BE2C (cell line): ENCODE measurements at regions not wholly inside any gene's neighbourhood (a gene's known extent, or its start where the extent isn't known, plus 50 kb on each side); places are given as distances from the start of the nearest gene placed in this dataset.

Experiments
- DNase-seq: peaks from one replicate; pipeline ENCODE4 v3.0.0-alpha.2; 2020
- H3K27me3 ChIP-seq: fragments of 250-450 bp; sonication (Bioruptor Pico); 2 replicates; pipeline ENCODE4 v1.5.1; 2020; ENCODE audit warnings: mild to moderate bottlenecking
- H3K36me3 ChIP-seq: fragments of 250-450 bp; sonication (Bioruptor Pico); 2 replicates; pipeline ENCODE4 v1.5.1; 2020; ENCODE audit warnings: mild to moderate bottlenecking
- H3K4me1 ChIP-seq: fragments of 250-450 bp; sonication (Bioruptor Pico); 2 replicates; pipeline ENCODE4 v1.5.1; 2020
- H3K4me3 ChIP-seq: 2 replicates; pipeline ENCODE4 v1.5.1; 2011; ENCODE audit warnings: low read depth, low read length
- H3K9me3 ChIP-seq: fragments of 250-450 bp; sonication (Bioruptor Pico); 2 replicates; pipeline ENCODE4 v1.5.1; 2020
- TF ChIP-seq, protein P1 (sequence below): IDR thresholded peaks from 2 replicates; pipeline ENCODE4 v1.5.1; 2012; ENCODE audit warnings: mild to moderate bottlenecking, low read depth, low read length

GRCh38 chr5:17114233-17114632 lies 103.2 kb upstream of the BASP1 start:
- Histone ChIP-seq H3K4me1 (no peaks in the 10 kb centered on the region), H3K27me3 (no peaks in the 10 kb centered on the region), H3K9me3 (no peaks in the 10 kb centered on the region), H3K4me3 (no peak overlapping the region), H3K36me3 (no peaks in the 10 kb centered on the region)
- no peak for DNase-seq
- TF ChIP-seq, protein P1, sequence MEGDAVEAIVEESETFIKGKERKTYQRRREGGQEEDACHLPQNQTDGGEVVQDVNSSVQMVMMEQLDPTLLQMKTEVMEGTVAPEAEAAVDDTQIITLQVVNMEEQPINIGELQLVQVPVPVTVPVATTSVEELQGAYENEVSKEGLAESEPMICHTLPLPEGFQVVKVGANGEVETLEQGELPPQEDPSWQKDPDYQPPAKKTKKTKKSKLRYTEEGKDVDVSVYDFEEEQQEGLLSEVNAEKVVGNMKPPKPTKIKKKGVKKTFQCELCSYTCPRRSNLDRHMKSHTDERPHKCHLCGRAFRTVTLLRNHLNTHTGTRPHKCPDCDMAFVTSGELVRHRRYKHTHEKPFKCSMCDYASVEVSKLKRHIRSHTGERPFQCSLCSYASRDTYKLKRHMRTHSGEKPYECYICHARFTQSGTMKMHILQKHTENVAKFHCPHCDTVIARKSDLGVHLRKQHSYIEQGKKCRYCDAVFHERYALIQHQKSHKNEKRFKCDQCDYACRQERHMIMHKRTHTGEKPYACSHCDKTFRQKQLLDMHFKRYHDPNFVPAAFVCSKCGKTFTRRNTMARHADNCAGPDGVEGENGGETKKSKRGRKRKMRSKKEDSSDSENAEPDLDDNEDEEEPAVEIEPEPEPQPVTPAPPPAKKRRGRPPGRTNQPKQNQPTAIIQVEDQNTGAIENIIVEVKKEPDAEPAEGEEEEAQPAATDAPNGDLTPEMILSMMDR: no peak

- no peaks in the 10 kb centered on the region for H3K36me3 ChIP-seq
- no peaks in the 10 kb centered on the region for H3K27me3 ChIP-seq
- H3K4me3 ChIP-seq: no peak overlapping the region
- H3K9me3 ChIP-seq: no peaks in the 10 kb centered on the region
- H3K4me1 ChIP-seq: no peaks in the 10 kb centered on the region
- TF ChIP-seq, protein P1: no peak
- DNase-seq: no peak
Observed at GRCh38 chr5:17114715-17115599, 102.5 kb upstream of the BASP1 start.

- H3K36me3 ChIP-seq: no peaks in the 10 kb centered on the region
- TF ChIP-seq, protein P1: no peak
- no peaks in the 10 kb centered on the region for H3K4me1 ChIP-seq
- DNase-seq: no peak
- H3K27me3 ChIP-seq: no peaks in the 10 kb centered on the region
- no peak overlapping the region for H3K4me3 ChIP-seq
- no peaks in the 10 kb centered on the region for H3K9me3 ChIP-seq
Observed at GRCh38 chr5:17115855-17116254, 101.6 kb upstream of the BASP1 start.

DNA sequence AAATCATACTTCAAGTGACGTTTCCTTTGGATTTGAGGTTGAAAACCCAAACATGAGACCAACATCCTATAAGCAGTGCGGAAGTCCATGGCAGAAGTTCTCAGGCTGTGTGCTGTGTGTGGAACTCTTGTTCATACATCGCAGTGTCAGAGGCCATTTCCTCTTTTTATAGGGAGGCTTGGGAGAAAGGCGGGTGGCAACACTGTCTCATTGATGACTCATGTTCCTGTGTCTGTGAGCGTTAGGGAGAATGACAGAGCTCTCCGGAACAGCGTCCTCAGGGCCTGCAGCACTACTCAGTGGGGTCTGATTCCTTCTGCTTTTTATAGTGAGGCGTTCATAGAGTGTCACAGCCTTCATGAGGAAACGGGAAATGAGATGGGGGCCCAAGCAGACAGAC lies 98.8 kb upstream of the BASP1 start:
- Histone ChIP-seq H3K36me3 (no peaks in the 10 kb centered on the region), H3K27me3 (no peaks in the 10 kb centered on the region), H3K4me1 (no peaks in the 10 kb centered on the region), H3K4me3 (no peak overlapping the region), H3K9me3 (no peaks in the 10 kb centered on the region)
- peak; percentile 36 for DNase-seq
- TF ChIP-seq, protein P1: no peak

DNA sequence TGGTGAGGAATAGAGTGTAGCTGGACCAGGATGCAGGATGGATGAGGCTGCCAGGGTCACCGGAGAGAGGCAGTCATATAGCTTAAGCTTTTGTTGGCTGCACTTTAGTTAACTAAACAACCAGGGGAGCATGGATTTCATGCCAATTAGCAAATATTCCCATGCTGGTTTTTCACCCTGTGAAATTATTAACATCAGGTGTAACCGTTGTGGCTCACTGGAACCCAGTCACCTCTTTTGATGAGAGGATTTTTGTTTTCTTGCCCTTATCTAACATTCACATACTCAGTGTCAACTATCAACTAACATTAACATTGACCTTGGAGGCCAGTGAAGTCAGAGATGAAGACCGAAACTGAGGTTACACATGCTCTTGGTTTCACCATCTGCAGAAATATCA lies 97.2 kb upstream of the BASP1 start:
- TF ChIP-seq, protein P1: no peak
- no peaks in the 10 kb centered on the region for H3K27me3 ChIP-seq
- H3K36me3 ChIP-seq: no peaks in the 10 kb centered on the region
- no peak for DNase-seq
- H3K9me3 ChIP-seq: no peaks in the 10 kb centered on the region
- no peaks in the 10 kb centered on the region for H3K4me1 ChIP-seq
- no peak overlapping the region for H3K4me3 ChIP-seq

DNA sequence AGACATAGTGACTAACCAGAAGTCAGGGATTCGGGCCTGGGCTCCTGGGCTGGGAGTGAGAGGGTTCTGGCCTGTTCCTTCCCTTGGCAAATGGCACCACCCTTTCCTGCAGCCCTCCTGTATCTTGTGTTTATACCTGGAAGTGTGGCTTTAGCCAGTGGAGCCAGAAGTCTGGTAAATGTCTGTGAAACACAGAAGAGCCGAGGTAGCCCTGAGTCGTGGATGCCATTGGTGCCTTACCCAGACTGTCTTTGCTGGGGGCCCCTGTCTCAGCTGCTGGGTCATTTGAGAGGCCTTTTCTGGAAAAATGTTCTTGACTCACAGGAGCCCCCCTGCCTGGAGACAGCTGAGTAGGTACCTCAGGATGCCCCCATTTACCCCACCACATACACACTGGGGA lies 95.7 kb upstream of the BASP1 start:
- Histone ChIP-seq H3K36me3 (no peaks in the 10 kb centered on the region), H3K4me1 (no peaks in the 10 kb centered on the region), H3K9me3 (no peaks in the 10 kb centered on the region), H3K27me3 (no peaks in the 10 kb centered on the region), H3K4me3 (no peak overlapping the region)
- no peak for DNase-seq
- TF ChIP-seq, protein P1: no peak
